ENCODE measurements at regions not wholly inside any gene's neighbourhood (a gene's known extent, or its start where the extent isn't known, plus 50 kb on each side); places are given as distances from the start of the nearest gene placed in this dataset.
"Not testable (repeated sequence)": the region's sequence is repeated elsewhere in the genome, so short reads cannot be mapped to it uniquely, and the experiment has no call there.

DNA sequence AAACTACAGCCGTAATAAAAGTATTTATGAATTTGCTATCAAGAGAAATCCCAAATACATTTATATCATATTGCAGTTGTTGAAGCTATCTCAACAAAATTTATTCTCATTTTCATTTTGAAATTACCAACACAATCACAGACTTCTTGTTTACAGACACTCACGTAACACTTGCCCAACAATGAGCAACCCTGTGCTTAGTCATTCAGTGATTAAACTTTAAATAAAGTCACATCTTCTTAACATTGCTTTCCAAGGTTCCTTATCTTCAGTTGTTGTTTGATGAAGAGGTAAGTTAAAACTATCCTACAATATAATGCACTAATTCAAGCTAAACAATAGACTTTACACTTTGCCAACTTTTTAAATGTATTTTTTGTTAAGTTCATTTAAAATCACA lies 601.8 kb downstream of the SLC16A7 start:
- DNase-seq: peak; percentile 34

- peak; percentile 39 for DNase-seq
Measured at GRCh38 chr12:60201891-60202290, 606.1 kb downstream of the SLC16A7 start.

DNA sequence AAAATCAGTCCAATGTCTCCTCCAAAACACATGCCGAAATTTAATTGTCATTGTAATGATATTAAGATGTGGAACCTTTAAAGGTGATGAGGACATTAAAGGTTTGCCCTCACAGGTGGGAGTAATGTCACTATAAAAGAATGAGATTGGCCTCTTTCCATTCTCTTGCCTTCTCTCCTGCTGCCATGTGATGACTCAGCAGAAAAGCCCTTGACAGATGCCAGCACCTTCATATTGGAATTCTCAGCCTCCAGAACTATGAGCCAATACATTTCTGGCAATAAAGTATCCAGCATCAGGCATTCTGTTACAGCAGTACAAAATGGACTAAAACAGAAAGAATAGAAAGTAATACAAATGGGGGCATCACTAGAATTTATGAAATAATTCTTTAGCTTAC lies 609.7 kb downstream of the SLC16A7 start:
- peak; percentile 72 for DNase-seq

DNA sequence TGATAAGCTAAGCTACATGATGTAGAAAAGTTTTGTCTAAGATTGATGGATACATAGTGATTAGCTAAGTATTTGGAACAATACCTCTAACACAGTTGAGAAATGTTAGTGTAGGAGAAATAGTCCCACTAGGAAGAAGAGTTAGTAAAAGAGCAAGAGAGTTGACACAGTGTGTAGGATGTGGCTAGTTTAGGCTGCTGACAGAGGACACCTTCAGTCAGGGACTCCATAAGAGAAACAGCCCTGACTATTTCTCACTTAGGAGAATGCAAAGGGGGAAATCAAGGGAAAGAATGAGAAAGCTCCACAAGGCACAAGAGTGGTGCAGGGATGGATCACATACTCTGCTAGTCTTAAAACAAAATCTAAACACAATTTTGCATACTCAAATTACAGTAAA lies 613.7 kb downstream of the SLC16A7 start:
- no peak for DNase-seq

DNA sequence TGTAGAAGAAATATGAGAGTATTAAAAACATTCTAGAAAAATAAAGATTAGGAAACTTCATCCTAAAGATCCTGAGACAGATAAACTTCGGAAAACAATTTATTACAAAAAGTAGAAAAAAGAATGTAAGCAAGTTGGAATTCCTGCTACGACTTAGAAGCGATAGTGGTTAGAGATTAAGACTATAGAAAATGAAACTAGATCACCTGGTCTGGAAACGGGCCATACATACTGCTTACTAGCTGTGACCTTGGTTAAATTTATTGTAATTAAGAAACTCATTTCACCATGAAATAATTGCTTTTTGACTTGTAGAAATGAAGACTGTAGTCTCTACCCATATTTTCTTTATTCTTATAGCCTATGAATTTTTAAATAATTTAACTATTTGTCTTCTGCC lies 614.1 kb downstream of the SLC16A7 start:
- no peak for DNase-seq

DNA sequence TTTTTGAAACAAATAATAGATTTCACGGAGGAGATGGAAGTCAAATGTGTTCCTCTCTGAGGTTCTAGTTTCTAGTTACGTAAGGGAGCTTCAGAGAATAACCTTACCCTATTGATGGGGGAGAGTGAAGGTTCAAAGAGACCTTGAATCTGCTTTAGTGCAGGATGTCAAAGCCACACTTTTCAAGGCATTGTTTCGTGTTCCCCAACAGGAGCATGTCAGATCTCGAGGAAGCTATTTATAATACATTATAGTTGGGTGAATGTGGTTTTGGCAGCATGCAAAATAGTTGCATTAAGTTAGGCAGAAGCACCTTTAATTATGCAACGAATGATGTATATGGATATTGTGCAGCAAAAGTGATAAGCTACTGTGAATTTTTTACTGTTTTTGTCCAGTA lies 614.9 kb downstream of the SLC16A7 start:
- DNase-seq: no peak

DNA sequence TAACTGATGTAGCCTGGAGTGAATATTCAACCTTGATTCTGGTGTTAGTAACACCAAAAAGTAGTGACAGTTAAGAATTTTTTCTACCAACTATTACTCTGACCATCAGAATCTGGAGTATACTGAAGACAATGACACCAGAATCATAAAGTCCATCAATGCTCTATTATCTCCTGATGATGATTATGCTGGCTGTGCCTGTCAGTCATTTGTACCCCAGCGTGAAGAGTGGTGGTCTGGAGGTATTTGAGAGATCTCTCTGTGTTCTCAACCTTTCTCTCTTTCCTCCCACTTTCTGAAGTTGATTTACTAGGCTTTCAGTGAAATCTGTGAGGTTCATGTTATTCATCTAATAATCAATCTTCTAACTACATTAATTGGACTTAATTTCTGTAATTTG lies 615.4 kb downstream of the SLC16A7 start:
- DNase-seq: no peak

DNA sequence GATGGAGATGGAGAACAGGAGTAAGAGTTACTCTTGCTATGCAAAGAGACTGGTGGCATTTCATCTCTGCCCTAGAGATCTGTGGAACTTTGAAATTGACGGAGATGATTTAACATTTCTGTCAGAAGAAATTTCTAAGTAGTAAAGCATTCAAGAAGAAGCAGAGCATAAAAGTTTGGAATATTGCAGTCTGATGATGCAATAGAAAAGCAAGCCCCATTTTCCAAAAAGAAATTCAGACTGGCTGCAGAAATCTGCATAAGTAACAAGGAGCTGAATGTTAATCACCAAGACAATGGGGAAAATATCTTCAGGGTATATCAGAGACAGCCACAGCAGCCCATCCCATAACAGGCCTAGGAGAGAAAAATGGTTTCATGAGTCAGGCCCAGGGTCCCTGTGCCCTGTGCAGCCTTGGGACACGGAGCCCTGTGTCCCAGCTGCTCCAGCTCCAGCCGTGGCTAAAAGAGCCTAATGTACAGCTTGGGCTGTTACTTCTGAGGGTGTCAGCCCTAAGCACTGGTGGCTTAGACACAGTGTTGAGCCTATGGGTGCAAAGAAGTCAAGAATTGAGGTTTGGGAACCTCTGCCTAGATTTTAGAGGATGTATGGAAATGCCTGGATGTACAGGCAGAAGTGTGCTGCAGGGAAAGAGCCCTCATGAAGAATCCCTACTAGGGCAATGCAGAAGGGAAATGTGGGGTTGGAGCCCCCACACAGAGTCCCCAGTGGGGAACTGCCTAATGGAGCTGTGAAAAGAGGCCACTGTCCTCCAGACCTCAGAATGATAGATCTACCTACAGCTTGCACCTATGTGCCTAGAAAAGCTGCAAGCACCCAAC lies 616.6 kb downstream of the SLC16A7 start:
- DNase-seq: no peak

- DNase-seq: not testable (repeated sequence)
Measured at GRCh38 chr12:60213272-60213671, 617.4 kb downstream of the SLC16A7 start.

- DNase-seq: no peak
Measured at GRCh38 chr12:60216226-60216625, 620.4 kb downstream of the SLC16A7 start.

DNA sequence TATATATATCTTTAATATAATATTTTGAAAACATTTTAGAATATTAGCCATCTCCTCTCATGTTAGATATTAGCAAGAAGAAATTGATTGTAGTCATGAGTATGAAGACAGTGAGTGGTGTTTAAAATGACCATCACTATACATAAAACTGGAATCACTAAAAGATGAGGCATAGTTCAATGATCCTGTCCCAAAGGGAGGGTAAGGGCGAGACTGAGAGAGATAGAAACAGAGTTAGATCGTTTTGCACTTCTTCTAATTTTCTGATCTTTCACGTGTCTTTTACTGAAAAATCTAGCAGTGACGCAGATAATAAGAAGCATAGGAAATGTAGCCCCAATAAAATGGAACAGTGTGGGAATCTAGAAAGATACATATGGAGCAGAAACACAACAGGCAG lies 627.4 kb downstream of the SLC16A7 start:
- DNase-seq: no peak

GRCh38 chr12:60225216-60226000 lies 629.6 kb downstream of the SLC16A7 start:
- DNase-seq: no peak

GRCh38 chr12:60227916-60228315 lies 632.1 kb downstream of the SLC16A7 start:
- DNase-seq: no peak

DNA sequence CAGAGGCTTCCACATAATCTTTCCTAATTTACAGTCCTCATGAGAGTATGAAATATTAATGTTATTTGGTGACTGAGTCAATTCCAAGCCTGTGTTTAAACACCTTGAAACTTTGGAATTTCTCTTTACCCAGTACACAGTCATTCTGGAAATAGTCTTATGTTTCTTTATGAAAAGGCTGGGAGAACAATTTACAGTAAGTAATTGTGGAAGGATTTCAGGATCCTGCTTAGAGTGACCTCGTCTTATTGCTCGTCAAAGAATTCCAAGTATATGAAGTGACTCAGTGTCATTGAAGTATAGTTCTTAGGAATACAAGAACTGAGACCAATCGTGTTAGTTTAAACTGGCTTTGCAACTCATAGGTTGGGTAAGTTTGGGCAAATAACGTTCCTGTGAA lies 634.2 kb downstream of the SLC16A7 start:
- peak; percentile 11 for DNase-seq

DNA sequence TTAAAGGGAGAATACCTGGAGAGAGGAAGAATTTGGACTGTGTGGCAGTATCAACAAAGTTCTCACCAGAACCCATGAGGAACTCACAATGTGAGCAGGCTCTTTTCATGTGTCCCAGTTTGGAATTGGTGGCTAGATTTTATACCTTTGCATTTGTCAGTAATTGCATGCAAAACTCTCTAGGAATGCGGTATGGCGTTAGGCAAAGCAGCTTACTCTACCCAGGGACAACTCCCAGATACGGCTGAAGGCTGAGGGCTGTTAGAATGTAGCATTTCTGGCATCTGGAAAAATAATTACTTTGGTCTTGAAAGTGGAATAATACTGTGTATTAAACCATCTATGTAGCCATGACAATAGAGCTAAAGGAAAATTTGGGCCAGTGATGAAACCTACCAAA lies 635.5 kb downstream of the SLC16A7 start:
- DNase-seq: no peak

DNA sequence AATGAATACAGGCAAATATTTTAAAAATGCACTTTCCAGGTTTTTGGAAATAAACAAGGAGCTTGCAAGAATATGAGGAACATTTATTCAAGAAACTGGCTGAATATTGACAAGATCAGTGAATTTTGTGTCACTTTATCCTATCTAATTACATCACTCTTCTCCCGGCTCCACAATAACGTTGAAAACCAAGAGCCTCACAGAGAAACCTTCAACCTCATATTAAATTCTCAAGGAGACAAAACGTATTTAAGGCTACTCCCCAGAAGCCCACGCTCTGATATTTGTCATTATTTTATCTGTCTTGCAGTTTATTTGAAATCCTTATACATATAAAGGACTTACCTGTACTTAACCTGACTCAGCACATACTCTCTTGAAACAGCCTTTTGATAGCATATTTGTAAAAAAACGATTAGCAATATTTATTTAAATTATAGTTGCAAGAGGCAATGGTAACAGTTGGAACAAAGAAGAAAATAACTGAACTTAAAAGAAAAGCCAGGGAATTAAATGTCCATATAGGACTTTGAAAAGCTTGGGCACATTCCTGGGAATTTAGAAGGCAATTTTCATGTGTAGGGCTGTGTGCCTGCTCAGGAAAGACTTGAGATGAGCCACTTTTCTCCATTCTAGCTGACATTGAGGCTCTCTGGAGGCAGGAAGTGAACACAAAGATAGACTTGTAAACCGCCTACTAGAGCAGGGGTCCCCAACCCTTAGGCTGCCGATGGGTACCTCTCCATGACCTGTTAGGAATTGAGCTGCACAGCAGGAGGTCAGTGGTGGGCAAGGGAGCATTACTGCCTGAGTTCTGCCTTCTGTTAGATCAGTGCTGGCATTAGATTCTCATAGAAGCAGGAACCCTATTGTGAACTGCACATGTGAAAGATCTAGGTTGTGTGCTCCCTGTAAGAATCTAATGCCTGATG lies 636.4 kb downstream of the SLC16A7 start:
- no peak for DNase-seq

DNA sequence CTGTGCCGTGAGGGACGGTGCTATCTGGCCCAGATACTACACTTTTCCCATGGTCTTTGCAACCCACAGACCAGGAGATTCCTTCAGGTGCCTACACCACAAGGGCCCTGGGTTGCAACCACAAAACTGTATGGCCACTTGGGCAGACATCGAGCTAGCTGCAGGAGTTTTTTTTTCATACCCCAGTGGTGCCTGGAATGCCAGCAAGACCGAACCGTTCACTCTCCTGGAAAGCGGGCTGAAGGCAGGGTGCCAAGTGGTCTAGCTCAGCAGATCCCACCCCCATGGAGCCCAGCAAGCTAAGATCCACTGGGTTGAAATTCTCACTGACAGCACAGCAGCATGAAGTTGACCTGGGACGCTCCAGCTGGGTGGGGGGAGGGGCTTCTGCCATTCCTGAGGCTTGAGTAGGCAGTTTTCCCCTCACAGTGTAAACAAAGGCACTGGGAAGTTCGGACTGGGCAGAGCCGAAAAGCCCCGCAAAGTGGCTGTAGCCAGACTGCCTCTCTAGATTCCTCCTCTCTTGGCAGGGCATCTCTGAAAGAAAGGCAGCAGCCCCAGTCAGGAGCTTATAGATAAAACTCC lies 638.9 kb downstream of the SLC16A7 start:
- DNase-seq: peak; percentile 4

DNA sequence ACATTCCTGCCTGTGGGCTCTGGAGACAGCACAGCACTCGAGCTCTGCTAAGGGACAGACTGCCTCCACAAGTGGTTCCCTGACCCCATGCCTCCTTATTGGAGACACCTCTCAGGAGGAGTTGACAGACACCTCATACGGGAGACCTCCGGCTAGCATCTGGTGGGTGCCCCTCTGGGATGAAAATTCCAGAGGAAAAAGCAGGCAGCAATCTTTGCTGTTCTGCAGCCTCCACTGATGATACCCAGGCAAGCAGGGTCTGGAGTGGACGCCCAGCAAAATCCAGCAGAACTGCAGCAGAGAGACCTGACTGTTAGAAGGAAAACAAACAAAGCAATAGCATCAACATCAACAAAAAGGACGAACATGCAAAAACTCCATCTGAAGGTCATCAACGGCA lies 639.4 kb downstream of the SLC16A7 start:
- DNase-seq: no peak

- DNase-seq: not testable (repeated sequence)
Measured at GRCh38 chr12:60236416-60236815, 640.6 kb downstream of the SLC16A7 start.

DNA sequence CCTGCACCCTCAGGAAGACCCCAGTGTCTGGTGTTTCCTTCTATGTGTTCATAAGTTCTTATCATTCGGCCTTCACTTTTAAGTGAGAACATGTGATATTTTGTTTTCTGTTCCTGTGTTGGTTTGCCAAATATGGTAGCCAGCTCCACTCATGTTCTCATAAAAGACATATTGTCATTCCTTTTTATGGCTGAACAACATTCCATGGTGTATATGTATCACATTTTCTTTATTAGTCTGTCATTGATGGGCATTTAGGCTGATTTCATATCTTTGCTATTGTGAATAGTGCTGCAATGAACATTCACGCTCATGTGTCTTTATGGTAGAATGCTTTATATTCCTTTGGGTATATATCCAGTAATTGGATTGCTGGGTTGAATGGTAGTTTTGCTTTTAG lies 645.1 kb downstream of the SLC16A7 start:
- peak; percentile 23 for DNase-seq

- DNase-seq: no peak
Measured at GRCh38 chr12:60251091-60251490, 655.3 kb downstream of the SLC16A7 start.

- no peak for DNase-seq
Measured at GRCh38 chr12:60252359-60253096, 656.7 kb downstream of the SLC16A7 start.

All from EL (cell line).